Nephron progenitor cell (in vitro differentiated cells): ENCODE measurements at regions not wholly inside any gene's neighbourhood (a gene's known extent, or its start where the extent isn't known, plus 50 kb on each side); places are given as distances from the start of the nearest gene placed in this dataset.

Experiments used
- DNase-seq: peaks from one replicate; pipeline ENCODE4 v3.0.0; 2021
- H3K27ac Mint-ChIP-seq: 2 replicates; pipeline ENCODE4 v1.8.0; 2021; ENCODE audit warnings: mild to moderate bottlenecking, moderate library complexity, mixed read lengths
- H3K27me3 Mint-ChIP-seq: 2 replicates; pipeline ENCODE4 v1.8.0; 2021; ENCODE audit warnings: mild to moderate bottlenecking, low read depth, mixed read lengths; ENCODE audit not compliant: poor library complexity
- H3K36me3 Mint-ChIP-seq: 2 replicates; pipeline ENCODE4 v1.8.0; 2021; ENCODE audit warnings: low read depth, mixed read lengths
- H3K4me1 Mint-ChIP-seq: 2 replicates; pipeline ENCODE4 v1.8.0; 2021; ENCODE audit warnings: mixed read lengths
- H3K4me3 Mint-ChIP-seq: 2 replicates; pipeline ENCODE4 v1.8.0; 2021; ENCODE audit warnings: mild to moderate bottlenecking, moderate library complexity, mixed read lengths
- H3K9me3 Mint-ChIP-seq: 2 replicates; pipeline ENCODE4 v1.8.0; 2021; ENCODE audit warnings: mild to moderate bottlenecking, moderate library complexity, mixed read lengths
- CTCF ChIP-seq: fragments of 200-600 bp; sonication (generic); IDR thresholded peaks from 2 replicates; pipeline ENCODE4 v1.5.0; 2021; ENCODE audit warnings: antibody characterized with exemption

DNA sequence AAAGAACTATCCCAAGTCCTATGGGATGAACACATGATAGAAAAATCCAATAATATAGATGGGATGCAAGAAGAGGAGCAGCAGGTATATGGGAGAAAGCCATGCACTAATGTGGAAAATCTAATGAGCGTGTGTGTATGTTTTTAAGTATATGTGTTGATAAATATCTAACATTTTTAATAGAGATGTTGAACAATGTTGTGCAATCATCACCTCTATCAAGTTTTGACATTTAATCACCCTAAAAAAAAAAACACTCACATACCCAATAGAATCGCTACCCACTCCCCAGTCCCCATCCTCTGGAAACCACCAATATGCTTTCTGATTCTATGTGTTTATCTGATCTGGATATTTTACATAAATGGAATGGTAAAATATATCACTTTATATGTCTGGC lies 983.7 kb downstream of the SUCLG1 start:
- Mint-ChIP-seq H3K4me1 (no peaks in the 10 kb centered on the region), H3K9me3 (no peaks in the 10 kb centered on the region), H3K4me3 (no peak overlapping the region), H3K27ac (no peak overlapping the region), H3K27me3 (peaks cover 3% of the 10 kb centered on the region), H3K36me3 (no peaks in the 10 kb centered on the region)
- DNase-seq: no peak
- TF ChIP-seq CTCF: no peak

- Mint-ChIP-seq H3K27me3 (no peaks in the 10 kb centered on the region), H3K9me3 (no peaks in the 10 kb centered on the region), H3K4me1 (no peaks in the 10 kb centered on the region), H3K27ac (no peak overlapping the region), H3K36me3 (no peaks in the 10 kb centered on the region), H3K4me3 (no peak overlapping the region)
- no peak for DNase-seq
- TF ChIP-seq CTCF: no peak
These were observed 987.4 kb downstream of the SUCLG1 start for GRCh38 chr2:83471655-83472054.

DNA sequence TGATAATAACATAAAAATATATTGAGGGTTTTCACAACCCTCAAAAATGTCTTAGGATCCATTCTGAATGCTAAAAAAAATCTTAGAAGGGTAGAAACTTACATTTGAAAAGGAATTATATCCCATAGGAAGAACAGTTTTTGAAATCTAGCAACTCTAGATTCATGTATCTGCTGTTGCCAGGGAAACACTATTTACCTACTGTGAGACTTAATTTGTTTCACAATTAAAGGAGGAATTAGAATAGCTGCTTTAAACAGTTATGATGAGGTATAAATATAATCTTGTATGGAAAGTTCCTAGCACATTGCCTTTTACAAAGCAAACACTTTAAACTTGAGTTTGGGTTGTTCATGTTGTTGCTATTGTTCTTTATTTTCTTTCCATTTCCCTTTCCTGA lies 988.2 kb downstream of the SUCLG1 start:
- no peak overlapping the region for H3K4me3 Mint-ChIP-seq

DNA sequence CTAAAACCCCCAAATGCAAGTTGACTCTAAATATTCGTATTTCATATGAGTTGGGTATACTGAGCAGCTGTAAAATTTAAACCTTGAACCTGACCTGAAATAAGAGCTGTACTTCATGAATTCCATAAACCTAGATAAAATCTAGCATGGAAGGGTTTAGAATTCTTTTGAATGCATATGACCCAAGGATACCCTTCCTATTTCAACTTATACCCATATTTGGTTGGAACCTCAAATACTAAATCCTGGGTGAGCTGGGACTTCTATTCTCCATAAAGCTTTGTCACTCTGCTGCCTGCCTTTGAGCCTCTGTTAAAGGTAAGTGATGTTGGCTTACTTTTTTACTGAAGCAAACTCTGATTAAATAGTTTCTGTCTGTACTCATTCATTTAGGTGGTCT lies 994.6 kb downstream of the SUCLG1 start:
- Mint-ChIP-seq H3K27ac (no peak overlapping the region), H3K27me3 (no peaks in the 10 kb centered on the region), H3K4me1 (no peaks in the 10 kb centered on the region), H3K9me3 (no peaks in the 10 kb centered on the region), H3K4me3 (no peak overlapping the region), H3K36me3 (no peaks in the 10 kb centered on the region)
- no peak for TF ChIP-seq CTCF
- no peak for DNase-seq

More for the DNA sequence above, 988.2 kb downstream of the SUCLG1 start:
- Mint-ChIP-seq H3K4me1 (no peaks in the 10 kb centered on the region), H3K9me3 (no peaks in the 10 kb centered on the region), H3K36me3 (no peaks in the 10 kb centered on the region), H3K27ac (no peak overlapping the region), H3K27me3 (no peaks in the 10 kb centered on the region)
- TF ChIP-seq CTCF: no peak
- no peak for DNase-seq

GRCh38 chr2:83462881-83463280 lies 996.2 kb downstream of the SUCLG1 start:
- Mint-ChIP-seq H3K9me3 (no peaks in the 10 kb centered on the region), H3K4me3 (no peak overlapping the region), H3K4me1 (no peaks in the 10 kb centered on the region), H3K27ac (no peak overlapping the region), H3K27me3 (no peaks in the 10 kb centered on the region), H3K36me3 (no peaks in the 10 kb centered on the region)
- no peak for TF ChIP-seq CTCF
- no peak for DNase-seq

GRCh38 chr2:83461135-83461534 lies 997.9 kb downstream of the SUCLG1 start:
- Mint-ChIP-seq H3K4me1 (no peaks in the 10 kb centered on the region), H3K27me3 (no peaks in the 10 kb centered on the region), H3K27ac (no peak overlapping the region), H3K4me3 (no peak overlapping the region), H3K36me3 (no peaks in the 10 kb centered on the region), H3K9me3 (no peaks in the 10 kb centered on the region)
- TF ChIP-seq CTCF: no peak
- no peak for DNase-seq
